ENCODE measurements at regions not wholly inside any gene's neighbourhood (a gene's known extent, or its start where the extent isn't known, plus 50 kb on each side); places are given as distances from the start of the nearest gene placed in this dataset.

DNA sequence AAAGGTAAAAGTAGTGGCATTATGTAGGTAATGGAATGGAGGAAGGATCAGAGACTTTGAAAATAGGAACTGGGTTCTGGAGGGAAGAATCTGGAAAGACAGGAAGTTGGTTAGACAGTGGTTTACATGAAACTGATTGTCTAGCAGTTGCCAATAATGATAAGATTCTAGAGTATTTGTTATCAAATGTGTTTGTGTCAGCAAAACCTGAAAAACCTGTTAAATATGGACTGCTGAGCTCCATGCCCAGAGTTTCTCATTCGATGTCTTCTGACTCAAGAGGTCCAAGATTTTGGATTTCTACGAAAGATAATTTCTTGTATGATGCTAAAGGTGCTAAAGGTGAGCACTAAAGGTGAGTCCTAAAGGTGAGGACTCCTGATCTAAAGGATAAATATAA lies 515.0 kb upstream of the TUSC1 start:
- no peak for DNase-seq (ENCODE audit: low spot score)
- TF ChIP-seq, protein P1, sequence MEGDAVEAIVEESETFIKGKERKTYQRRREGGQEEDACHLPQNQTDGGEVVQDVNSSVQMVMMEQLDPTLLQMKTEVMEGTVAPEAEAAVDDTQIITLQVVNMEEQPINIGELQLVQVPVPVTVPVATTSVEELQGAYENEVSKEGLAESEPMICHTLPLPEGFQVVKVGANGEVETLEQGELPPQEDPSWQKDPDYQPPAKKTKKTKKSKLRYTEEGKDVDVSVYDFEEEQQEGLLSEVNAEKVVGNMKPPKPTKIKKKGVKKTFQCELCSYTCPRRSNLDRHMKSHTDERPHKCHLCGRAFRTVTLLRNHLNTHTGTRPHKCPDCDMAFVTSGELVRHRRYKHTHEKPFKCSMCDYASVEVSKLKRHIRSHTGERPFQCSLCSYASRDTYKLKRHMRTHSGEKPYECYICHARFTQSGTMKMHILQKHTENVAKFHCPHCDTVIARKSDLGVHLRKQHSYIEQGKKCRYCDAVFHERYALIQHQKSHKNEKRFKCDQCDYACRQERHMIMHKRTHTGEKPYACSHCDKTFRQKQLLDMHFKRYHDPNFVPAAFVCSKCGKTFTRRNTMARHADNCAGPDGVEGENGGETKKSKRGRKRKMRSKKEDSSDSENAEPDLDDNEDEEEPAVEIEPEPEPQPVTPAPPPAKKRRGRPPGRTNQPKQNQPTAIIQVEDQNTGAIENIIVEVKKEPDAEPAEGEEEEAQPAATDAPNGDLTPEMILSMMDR (IDR thresholded peaks at IDR 0.05; ENCODE audit: extremely low read depth, insufficient read depth, missing control alignments), result no peak
- in situ Hi-C loops (cut with MboI; ENCODE audit: low pct_unique_long_range_greater_than_20kb, low sequenced_read_pairs, unreplicated experiment), result no loop called here

- in situ Hi-C loops (cut with MboI; ENCODE audit: low pct_unique_long_range_greater_than_20kb, low sequenced_read_pairs, unreplicated experiment), result no loop called here
- TF ChIP-seq, protein P1 (IDR thresholded peaks at IDR 0.05; ENCODE audit: extremely low read depth, insufficient read depth, missing control alignments), result no peak
- no peak for DNase-seq (ENCODE audit: low spot score)
Measured at GRCh38 chr9:26191711-26192110, 513.5 kb upstream of the TUSC1 start.

DNA sequence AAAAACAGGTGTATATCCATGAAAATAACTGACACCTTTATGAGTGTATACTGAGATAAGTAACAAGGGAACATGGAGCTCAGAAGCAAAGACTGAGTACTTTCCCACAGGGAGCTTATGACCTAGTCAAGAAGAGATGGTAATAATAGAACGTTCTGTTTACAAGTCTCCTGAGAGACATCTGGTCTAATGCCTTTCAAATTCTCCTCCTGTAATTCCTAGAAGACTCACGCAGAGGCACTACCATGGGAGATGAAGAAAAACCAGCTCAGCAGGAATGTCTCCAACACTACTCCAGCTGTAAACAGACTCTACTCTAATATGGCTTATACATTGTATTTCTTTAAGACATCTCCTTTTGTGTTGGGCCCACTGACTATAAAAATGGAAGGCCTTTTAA lies 503.6 kb upstream of the TUSC1 start:
- TF ChIP-seq, protein P1 (IDR thresholded peaks at IDR 0.05; ENCODE audit: extremely low read depth, insufficient read depth, missing control alignments), result no peak
- in situ Hi-C loops (cut with MboI; ENCODE audit: low pct_unique_long_range_greater_than_20kb, low sequenced_read_pairs, unreplicated experiment), result no loop called here
- DNase-seq (ENCODE audit: low spot score), result no peak

DNA sequence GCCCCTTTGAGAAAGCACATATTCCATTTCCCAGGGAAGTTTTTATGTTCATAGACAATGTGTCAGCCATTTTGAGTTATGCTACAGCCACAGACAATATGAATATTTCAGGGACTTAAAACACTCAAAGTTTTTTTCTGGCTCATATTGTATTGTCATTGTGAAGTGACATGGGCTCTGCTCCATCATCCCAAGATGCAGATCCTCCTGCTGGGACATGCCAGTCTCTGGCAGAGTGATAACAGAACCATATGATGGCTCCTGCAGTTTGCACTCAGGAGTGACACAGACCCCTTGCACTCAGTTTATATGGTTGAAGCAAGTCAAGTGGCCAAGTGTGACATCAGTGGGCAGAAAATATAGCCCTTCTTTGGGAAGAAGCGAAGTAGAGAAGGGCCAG lies 498.4 kb upstream of the TUSC1 start:
- TF ChIP-seq, protein P1 (IDR thresholded peaks at IDR 0.05; ENCODE audit: extremely low read depth, insufficient read depth, missing control alignments), result no peak
- no peak for DNase-seq (ENCODE audit: low spot score)
- in situ Hi-C loops (cut with MboI; ENCODE audit: low pct_unique_long_range_greater_than_20kb, low sequenced_read_pairs, unreplicated experiment), result no loop called here

DNA sequence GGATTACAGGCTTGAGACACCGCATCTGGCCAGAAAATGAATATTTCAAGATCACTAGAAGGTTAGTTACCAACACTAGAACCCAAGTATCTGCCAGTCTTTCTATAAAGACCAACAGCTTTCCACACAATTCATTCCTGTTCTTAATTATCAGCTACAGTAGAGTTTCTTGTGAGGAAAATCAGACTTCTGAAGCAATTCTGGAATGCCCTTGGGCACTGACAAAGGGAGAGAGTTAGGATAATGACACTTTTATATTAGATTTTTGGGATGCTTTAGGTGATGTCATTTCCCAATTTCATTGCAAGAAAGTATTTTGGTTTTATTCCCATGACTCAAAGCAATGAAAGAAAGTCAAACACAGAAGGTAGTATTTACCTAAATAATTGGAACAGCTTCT lies 497.0 kb upstream of the TUSC1 start:
- DNase-seq (ENCODE audit: low spot score), result no peak
- in situ Hi-C loops (cut with MboI; ENCODE audit: low pct_unique_long_range_greater_than_20kb, low sequenced_read_pairs, unreplicated experiment), result no loop called here
- TF ChIP-seq, protein P1 (IDR thresholded peaks at IDR 0.05; ENCODE audit: extremely low read depth, insufficient read depth, missing control alignments), result no peak

GRCh38 chr9:26172301-26172700 lies 494.1 kb upstream of the TUSC1 start:
- TF ChIP-seq, protein P1 (IDR thresholded peaks at IDR 0.05; ENCODE audit: extremely low read depth, insufficient read depth, missing control alignments), result no peak
- no peak for DNase-seq (ENCODE audit: low spot score)
- in situ Hi-C loops (cut with MboI; ENCODE audit: low pct_unique_long_range_greater_than_20kb, low sequenced_read_pairs, unreplicated experiment), result no loop called here

DNA sequence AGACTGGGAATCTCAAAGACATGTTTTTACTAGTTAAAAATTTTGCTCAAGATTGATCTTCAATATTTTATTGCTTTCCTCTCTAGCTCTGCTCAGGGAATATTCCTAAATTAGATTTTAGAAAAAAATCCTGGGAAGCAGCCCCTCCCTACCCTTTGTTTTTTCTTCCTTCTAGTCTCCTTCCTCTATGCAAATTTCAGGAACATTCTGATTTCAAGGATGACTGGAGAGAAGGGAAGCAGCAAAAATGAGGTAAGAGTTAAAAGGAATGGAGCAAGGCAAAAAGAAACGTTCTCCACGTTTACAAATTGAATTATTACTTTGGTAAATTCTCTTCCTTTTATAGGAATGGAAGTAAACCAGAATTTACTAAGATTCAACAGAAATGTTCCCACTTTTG lies 493.4 kb upstream of the TUSC1 start:
- in situ Hi-C loops (cut with MboI; ENCODE audit: low pct_unique_long_range_greater_than_20kb, low sequenced_read_pairs, unreplicated experiment), result no loop called here
- TF ChIP-seq, protein P1 (IDR thresholded peaks at IDR 0.05; ENCODE audit: extremely low read depth, insufficient read depth, missing control alignments), result no peak
- no peak for DNase-seq (ENCODE audit: low spot score)

Measured in GM13977 (cell line).